Cardiac fibroblast (primary cell): ENCODE measurements at regions not wholly inside any gene's neighbourhood (a gene's known extent, or its start where the extent isn't known, plus 50 kb on each side); places are given as distances from the start of the nearest gene placed in this dataset.

Experiments
- DNase-seq, 2 donors: peaks; one replicate each; pipeline versions ENCODE4 v3.0.0 to v3.0.0-alpha.2; 2010; ENCODE audit warnings: low read depth in 2 of 2
- H3K4me3 ChIP-seq, 2 donors: replicated peaks in 1 of 2; 1 replicate in 1 of 2; 2 replicates in 1 of 2; pipeline ENCODE4 v1.5.1; 2011; ENCODE audit warnings: low read depth in 2 of 2, low read length in 2 of 2, mild to moderate bottlenecking in 2 of 2, moderate library complexity in 1 of 2
- TF ChIP-seq, protein P1 (sequence below): IDR thresholded peaks from one replicate; pipeline ENCODE4 v1.5.1; 2011; ENCODE audit warnings: low read depth, mild to moderate bottlenecking, low read length, inconsistent platforms

DNA sequence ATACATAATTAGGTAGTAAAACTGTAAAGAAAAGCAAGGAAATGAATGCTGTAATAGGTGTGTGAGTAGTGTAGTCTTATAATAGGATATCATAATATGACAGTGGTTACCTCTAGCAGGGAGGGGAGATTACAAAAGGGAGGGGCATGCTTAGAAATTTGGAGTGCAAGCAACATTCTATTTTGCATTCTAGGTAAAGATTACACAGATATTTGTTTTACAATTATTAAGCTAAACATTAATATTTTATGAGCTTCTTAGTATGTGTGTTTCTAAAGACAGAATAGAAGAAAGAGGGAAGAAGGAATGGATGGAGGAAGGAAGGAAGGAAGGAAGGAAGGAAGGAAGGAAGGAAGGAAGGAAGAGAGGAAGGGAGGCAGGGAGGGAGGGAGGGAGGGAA, 177.9 kb downstream of the PAX3 start:
- H3K4me3 ChIP-seq, result no peak overlapping the region
- no peak for DNase-seq
- TF ChIP-seq, protein P1, sequence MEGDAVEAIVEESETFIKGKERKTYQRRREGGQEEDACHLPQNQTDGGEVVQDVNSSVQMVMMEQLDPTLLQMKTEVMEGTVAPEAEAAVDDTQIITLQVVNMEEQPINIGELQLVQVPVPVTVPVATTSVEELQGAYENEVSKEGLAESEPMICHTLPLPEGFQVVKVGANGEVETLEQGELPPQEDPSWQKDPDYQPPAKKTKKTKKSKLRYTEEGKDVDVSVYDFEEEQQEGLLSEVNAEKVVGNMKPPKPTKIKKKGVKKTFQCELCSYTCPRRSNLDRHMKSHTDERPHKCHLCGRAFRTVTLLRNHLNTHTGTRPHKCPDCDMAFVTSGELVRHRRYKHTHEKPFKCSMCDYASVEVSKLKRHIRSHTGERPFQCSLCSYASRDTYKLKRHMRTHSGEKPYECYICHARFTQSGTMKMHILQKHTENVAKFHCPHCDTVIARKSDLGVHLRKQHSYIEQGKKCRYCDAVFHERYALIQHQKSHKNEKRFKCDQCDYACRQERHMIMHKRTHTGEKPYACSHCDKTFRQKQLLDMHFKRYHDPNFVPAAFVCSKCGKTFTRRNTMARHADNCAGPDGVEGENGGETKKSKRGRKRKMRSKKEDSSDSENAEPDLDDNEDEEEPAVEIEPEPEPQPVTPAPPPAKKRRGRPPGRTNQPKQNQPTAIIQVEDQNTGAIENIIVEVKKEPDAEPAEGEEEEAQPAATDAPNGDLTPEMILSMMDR, result no peak

DNA sequence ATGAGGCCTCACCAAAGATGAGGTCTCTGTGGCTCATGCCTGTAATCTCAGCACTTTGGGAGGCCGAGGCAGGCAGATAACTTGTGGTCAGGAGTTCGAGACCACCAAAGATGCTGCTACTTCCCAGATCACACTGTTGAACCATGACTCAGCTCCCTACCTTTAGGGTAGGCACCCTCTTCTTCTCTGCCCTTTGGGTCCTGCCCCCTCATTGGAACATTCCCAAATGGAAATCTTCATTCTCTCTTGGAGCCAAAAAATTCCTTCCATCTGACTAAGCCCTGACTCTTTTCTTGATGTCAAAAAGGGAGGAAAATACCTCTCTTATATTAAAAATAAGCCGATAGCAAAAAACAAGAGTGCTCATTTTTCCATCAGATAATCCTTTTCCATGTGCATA, 183.5 kb downstream of the PAX3 start:
- no peak overlapping the region for H3K4me3 ChIP-seq
- TF ChIP-seq, protein P1, result no peak
- DNase-seq, result no peak

DNA sequence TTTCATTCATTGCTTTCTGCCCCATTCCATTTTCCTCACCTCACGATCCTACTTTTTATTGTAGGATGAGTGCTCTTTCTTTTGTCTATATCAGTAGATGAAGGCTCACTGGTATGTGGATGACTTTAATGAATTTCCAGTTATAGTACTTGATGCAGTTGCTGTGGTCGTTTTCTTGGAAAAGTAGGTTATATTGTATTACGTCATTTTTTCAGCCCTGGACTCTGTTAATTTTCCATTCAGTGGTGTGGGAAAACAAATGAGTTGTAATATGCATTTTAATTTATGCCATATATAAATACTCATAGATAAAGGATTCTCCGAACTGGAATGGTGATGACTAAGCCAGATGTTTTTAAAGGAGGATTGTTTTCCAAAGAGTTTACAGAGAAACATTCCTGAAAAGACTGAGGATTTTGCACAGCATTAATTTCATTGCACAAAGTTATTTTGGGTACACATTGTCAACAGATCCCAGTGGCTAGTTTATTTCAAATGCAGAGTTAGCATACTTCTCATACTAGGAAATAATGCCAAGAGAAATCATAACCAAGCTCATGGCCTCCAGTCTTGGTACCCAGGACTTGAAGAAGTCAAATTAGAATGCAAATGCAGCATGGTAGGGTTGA, 189.7 kb downstream of the PAX3 start:
- TF ChIP-seq, protein P1, result no peak
- H3K4me3 ChIP-seq, result no peak overlapping the region
- no peak for DNase-seq

DNA sequence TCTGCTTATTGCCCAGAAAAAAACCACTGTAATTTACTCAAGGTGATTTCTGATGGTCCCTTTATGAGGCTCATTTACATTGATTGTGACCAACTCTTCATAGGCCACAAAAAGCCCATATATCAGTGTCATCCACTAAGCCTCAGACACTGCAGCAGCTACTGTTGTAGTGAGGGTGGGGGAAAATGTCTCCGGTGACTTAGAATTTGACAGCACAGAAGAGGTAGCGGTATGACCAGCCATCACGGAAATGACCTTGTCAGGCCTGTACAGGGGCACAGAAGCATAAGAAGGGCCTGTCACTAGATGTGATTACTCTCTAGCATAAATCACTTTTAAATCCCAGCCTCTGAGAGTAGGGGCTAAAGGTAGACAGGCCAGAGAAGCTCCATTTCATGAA, 190.3 kb downstream of the PAX3 start:
- no peak for DNase-seq
- H3K4me3 ChIP-seq, result no peak overlapping the region
- TF ChIP-seq, protein P1, result no peak

DNA sequence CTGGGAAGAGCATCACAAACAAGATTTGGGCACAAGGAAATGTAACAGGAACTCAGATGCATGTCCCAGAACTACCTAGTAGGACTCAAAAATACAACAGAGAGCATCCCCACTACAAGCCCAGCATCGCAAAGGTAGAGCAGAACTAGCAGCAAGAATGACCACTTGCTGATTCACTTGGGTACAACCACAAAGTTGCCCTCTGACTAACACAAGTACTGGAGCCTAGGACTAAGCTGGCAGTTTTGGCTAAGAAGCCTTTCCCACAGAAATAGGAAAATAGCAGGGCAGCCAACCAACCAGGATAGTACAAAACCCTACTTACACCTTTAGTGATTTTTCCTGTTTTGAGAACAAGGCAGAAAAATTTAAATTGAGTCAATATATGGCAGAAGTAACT, 193.8 kb downstream of the PAX3 start:
- TF ChIP-seq, protein P1, result no peak
- no peak for DNase-seq
- H3K4me3 ChIP-seq, result no peak overlapping the region

DNA sequence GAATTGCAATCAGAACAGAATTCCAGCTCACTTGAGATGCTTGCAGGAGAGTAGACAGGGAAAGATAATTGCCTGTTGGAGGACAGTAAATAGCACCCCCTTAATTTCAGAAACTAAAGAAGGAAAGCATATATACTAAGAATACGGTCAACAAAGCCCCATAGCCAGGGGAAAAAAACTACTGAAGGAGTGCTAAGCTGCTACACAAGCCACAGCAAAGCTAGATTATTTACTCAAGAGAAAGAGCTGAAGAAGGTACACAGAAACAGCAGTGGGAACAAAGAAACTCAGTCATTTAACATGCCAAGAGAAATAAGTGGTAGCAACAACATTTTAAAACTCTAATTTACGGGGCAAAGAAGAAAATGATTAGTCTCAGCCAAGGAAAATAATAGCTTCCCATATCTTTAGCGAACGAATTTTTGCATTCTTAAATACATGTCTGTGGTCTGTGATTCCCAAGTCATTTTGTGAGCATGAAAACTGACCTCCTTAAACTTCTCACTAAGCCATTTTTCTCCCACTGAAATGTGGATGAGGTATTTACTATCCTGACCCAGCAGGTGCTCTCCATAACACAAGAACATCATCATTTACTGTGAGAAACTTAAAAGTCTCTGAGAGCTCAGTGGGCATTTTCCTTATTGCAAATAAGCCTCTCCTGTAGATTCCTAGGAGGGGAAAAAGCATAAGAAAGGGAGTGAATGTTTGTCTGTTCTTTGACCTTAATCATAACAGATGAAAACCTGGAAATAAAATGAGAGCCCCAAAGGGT, 196.0 kb downstream of the PAX3 start:
- DNase-seq, result no peak
- TF ChIP-seq, protein P1, result no peak
- H3K4me3 ChIP-seq, result no peak overlapping the region
